Esophagus squamous epithelium (tissue), 5 donors: ENCODE measurements at regions not wholly inside any gene's neighbourhood (a gene's known extent, or its start where the extent isn't known, plus 50 kb on each side); places are given as distances from the start of the nearest gene placed in this dataset.

ENCODE experiments used
- DNase-seq: peaks from one replicate; lab custom pipeline; 2025; lab: John Stamatoyannopoulos, UW
- H3K27ac ChIP-seq, 4 donors: fragments of 200-600 bp; sonication (generic); one replicate each; pipeline ENCODE4 v1.5.1; 2016 to 2019; ENCODE audit warnings: mild to moderate bottlenecking in 1 of 4
- H3K27me3 ChIP-seq, 4 donors: fragments of 200-600 bp; sonication (generic); 1 replicate in 3 of 4; 2 replicates in 1 of 4; pipeline versions ENCODE4 v1.5.1 to v1.6.0; 2017 to 2021; ENCODE audit warnings: antibody characterized with exemption in 1 of 4
- H3K36me3 ChIP-seq, 3 donors: fragments of 200-600 bp; sonication (generic); one replicate each; pipeline ENCODE4 v1.5.1; 2016 to 2019
- H3K4me1 ChIP-seq, 3 donors: fragments of 200-600 bp; sonication (generic); one replicate each; pipeline ENCODE4 v1.5.1; 2017 to 2019
- H3K4me3 ChIP-seq, 4 donors: fragments of 200-600 bp; sonication (generic); 1 replicate in 3 of 4; 2 replicates in 1 of 4; pipeline ENCODE4 v1.5.1; 2016 to 2019; ENCODE audit warnings: mild to moderate bottlenecking in 2 of 4, moderate library complexity in 1 of 4
- H3K9me3 ChIP-seq, 3 donors: fragments of 200-600 bp; sonication (generic); one replicate each; pipeline ENCODE4 v1.5.1; 2016 to 2019
- POLR2A ChIP-seq, 4 donors: fragments of 450-650 bp; IDR thresholded peaks; one replicate each; pipeline ENCODE4 v1.6.1; 2017; ENCODE audit warnings: antibody characterized with exemption in 4 of 4, mild to moderate bottlenecking in 4 of 4, moderate library complexity in 3 of 4
- WGBS, 2 donors: methylation state at CpG; one replicate each; pipeline ENCODE4 v1.1.5; 2018; 5-methylcytosine and 5-hydroxymethylcytosine counted together
- intact Hi-C: fragments of 100-400 bp; cut with DNase I; formaldehyde crosslinking; loops from one replicate; pipeline ENCODE4 v1.15.0; 2022
- TF ChIP-seq, protein P1 (sequence below), 6 experiments: fragments of 450-650 bp in 4 of 6; fragments of 200-600 bp in 2 of 6; sonication (generic) in 2 of 6; IDR thresholded peaks; one replicate each; pipeline ENCODE4 v1.5.1; 2016 to 2019; ENCODE audit warnings: antibody characterized with exemption in 6 of 6, mild to moderate bottlenecking in 4 of 6, moderate library complexity in 4 of 6
- donor health status: DM: yes; HTN: yes; CAD: no.

DNA sequence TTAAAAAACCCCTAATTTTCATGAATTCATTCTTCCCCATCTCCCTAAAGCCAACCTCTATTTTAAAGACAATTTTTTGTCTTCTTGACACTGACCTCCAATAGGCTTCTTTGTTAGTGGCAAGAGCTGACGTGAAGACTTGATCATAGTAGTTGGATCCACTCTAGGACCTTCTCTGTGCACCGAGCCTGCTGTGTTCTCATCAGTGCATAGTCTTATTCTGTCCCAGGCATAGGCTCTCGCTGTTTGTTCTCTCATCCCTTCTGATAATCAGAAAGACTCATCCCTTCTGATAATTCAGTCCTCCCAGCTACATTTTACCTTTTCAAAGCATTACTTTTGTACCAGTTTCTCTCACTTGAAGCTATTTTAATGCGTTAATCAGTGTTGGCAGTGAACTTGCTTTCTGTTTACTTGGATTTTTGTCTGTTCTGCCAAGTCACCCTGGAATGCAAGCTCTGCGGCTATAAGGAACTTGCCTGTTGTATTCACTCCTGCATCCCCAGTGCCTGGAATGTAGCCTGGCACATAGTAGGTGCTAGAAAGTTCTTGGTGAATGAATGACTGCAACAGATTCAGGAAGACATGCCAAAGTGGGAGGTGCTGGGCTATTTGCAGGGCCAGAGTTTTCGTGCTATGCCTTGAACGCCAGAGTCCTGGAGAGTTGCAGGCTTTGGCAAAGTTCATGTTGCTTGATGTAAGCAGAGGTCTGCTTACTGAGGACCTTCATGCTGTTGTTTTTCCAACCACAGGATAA, 147.6 kb upstream of the MPHOSPH6 start:
- 26 to 42% methylated on average over 7 of the region's 7 CpGs for WGBS, 2 donors
- no peaks in the 10 kb centered on the region for H3K27me3 ChIP-seq
- no peaks in the 10 kb centered on the region for H3K9me3 ChIP-seq
- TF ChIP-seq, protein P1, sequence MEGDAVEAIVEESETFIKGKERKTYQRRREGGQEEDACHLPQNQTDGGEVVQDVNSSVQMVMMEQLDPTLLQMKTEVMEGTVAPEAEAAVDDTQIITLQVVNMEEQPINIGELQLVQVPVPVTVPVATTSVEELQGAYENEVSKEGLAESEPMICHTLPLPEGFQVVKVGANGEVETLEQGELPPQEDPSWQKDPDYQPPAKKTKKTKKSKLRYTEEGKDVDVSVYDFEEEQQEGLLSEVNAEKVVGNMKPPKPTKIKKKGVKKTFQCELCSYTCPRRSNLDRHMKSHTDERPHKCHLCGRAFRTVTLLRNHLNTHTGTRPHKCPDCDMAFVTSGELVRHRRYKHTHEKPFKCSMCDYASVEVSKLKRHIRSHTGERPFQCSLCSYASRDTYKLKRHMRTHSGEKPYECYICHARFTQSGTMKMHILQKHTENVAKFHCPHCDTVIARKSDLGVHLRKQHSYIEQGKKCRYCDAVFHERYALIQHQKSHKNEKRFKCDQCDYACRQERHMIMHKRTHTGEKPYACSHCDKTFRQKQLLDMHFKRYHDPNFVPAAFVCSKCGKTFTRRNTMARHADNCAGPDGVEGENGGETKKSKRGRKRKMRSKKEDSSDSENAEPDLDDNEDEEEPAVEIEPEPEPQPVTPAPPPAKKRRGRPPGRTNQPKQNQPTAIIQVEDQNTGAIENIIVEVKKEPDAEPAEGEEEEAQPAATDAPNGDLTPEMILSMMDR (IDR thresholded peaks at IDR 0.05) = no peak
- no peak for TF ChIP-seq POLR2A (IDR thresholded peaks at IDR 0.05)
- H3K36me3 ChIP-seq = no peaks in the 10 kb centered on the region
- DNase-seq = no peak
- no peak overlapping the region for H3K4me3 ChIP-seq
- H3K27ac ChIP-seq = no peak overlapping the region
- peaks cover 0 to 15% (median 0%) of the 10 kb centered on the region in 3 donors for H3K4me1 ChIP-seq
- intact Hi-C loops = no loop called here

DNA sequence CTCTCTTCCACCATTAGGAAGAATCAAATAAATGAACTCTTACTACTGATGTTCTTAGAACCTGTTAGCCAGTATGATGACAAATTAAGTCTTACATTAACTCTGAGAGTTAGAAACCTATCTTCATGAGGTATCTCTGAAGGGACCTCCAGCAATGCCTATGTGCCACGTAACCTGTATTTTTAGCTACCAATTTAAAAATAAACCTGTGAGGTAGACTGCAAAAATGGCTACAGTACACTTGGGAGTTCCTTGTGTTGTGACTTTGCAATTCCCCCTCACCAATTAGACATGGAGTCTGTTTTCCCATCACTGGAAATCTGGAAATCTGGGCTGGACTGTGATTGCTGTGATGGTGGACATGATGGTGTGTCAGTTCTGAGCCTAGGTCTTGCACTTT, 143.7 kb upstream of the MPHOSPH6 start:
- no peaks in the 10 kb centered on the region for H3K9me3 ChIP-seq
- H3K4me1 ChIP-seq = peaks cover 0 to 6% (median 0%) of the 10 kb centered on the region in 3 donors
- peaks cover 0 to 7% (median 0%) of the 10 kb centered on the region in 4 donors for H3K27me3 ChIP-seq
- intact Hi-C loops = no loop called here
- H3K36me3 ChIP-seq = no peaks in the 10 kb centered on the region
- no peak for DNase-seq
- WGBS, 2 donors = 86 to 100% methylated on average over 1 of the region's 1 CpG
- no peak overlapping the region for H3K4me3 ChIP-seq
- TF ChIP-seq, protein P1 (IDR thresholded peaks at IDR 0.05) = no peak
- no peak for TF ChIP-seq POLR2A (IDR thresholded peaks at IDR 0.05)
- no peak overlapping the region for H3K27ac ChIP-seq

DNA sequence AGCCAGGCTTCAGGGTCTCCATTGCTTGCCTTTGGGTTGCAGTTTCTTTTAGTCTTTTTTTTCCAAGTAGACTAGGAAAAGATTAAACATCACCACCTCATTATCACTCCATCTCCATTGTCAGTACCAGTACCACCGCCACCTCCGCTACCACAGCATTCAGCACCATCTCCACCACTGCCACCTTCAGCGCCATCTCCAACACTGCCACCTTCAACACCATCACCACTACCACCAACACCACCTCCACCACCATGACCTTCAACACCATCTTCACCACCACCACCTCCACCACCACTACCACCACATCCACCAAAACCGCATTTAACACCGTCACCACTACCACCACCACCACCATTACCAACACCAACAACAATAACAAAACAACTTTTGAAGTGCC, 141.5 kb upstream of the MPHOSPH6 start:
- peaks cover 0 to 10% (median 0%) of the 10 kb centered on the region in 4 donors for H3K27me3 ChIP-seq
- H3K4me3 ChIP-seq = no peak overlapping the region
- TF ChIP-seq, protein P1 (IDR thresholded peaks at IDR 0.05) = no peak
- TF ChIP-seq POLR2A (IDR thresholded peaks at IDR 0.05) = no peak
- H3K4me1 ChIP-seq = no peaks in the 10 kb centered on the region
- intact Hi-C loops = no loop called here
- no peak for DNase-seq
- no peaks in the 10 kb centered on the region for H3K36me3 ChIP-seq
- 95 to 97% methylated on average over 5 of the region's 5 CpGs for WGBS, 2 donors
- H3K9me3 ChIP-seq = no peaks in the 10 kb centered on the region
- no peak overlapping the region for H3K27ac ChIP-seq

DNA sequence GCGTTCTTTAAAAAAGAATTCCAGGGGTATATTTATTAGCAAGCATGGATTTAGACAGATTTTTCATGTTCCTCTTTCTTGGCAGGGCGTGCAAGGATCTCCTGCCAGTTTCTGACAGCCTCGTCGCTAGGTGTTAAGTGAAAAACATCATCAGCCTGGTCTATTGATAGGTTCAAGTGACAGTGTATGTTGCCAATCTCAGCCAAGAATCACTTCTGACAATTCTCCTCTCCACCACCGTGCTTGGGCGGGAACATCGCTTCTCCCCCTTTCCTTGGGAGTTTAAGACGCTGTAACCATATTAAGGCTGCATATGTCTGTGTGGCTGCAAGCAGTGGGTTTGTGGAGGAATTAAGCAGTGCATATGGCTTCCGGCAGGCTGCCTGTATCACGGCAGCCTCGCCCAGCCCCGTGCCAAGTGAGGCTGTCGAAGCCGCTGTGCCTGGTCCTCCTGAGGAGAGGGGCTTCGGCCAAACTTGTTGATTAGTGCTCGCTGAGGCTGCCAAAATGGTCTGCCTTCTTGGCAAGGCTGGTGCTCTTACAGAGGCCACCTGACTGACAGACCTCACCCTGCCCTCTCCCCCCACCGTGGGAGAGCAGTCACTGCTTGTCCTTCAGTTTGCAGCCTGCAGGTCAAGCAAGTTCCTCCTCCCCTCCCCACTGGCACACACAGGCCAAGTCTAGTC, 132.2 kb upstream of the MPHOSPH6 start:
- no peaks in the 10 kb centered on the region for H3K36me3 ChIP-seq
- no peak overlapping the region for H3K4me3 ChIP-seq
- DNase-seq = no peak
- no peaks in the 10 kb centered on the region for H3K4me1 ChIP-seq
- H3K27me3 ChIP-seq = peaks cover 0 to 3% (median 0%) of the 10 kb centered on the region in 4 donors
- WGBS, 2 donors = 62 to 64% methylated on average over 9 of the region's 17 CpGs
- intact Hi-C loops = no loop called here
- H3K27ac ChIP-seq = no peak overlapping the region
- no peak for TF ChIP-seq POLR2A (IDR thresholded peaks at IDR 0.05)
- TF ChIP-seq, protein P1 (IDR thresholded peaks at IDR 0.05) = no peak
- H3K9me3 ChIP-seq = no peaks in the 10 kb centered on the region

DNA sequence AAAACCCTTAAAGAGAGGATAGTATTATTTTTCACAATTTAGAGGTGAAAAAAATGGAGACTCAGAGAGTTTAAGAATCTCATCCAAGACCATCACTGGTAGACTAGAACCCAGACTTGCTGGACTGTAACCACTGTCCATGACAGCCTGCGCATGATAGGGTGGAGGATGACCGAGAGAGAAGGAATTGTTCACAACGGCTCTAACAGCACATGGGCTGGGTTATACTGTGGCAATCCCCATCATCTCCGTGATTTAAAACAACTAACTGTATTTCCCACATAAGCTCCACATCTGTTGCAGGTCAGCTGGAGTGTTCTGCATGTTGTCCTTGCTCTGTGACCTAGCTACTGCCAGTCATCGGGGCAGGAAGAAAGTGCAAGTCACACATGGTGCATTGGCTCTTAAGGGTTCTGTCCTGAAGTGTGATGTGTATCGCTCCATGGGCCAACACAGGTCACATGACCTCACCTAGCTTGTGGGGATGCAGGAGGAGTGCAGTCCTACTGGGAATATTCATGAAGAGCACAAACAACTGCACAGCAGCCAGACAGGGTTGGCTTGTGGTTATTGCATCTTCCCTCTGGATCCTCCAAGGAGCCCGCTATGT, 131.2 kb upstream of the MPHOSPH6 start:
- no peak overlapping the region for H3K4me3 ChIP-seq
- H3K27ac ChIP-seq = no peak overlapping the region
- H3K36me3 ChIP-seq = no peaks in the 10 kb centered on the region
- TF ChIP-seq, protein P1 (IDR thresholded peaks at IDR 0.05) = no peak
- TF ChIP-seq POLR2A (IDR thresholded peaks at IDR 0.05) = no peak
- H3K27me3 ChIP-seq = peaks cover 0 to 3% (median 0%) of the 10 kb centered on the region in 4 donors
- intact Hi-C loops = no loop called here
- WGBS, 2 donors = 66 to 88% methylated on average over 6 of the region's 7 CpGs
- no peaks in the 10 kb centered on the region for H3K9me3 ChIP-seq
- no peaks in the 10 kb centered on the region for H3K4me1 ChIP-seq
- no peak for DNase-seq
